ENCODE measurements at regions not wholly inside any gene's neighbourhood (a gene's known extent, or its start where the extent isn't known, plus 50 kb on each side); places are given as distances from the start of the nearest gene placed in this dataset.

GRCh38 chr17:30600060-30600829 lies 123.0 kb downstream of the GOSR1 start (continued):
- TF ChIP-seq, protein P1, sequence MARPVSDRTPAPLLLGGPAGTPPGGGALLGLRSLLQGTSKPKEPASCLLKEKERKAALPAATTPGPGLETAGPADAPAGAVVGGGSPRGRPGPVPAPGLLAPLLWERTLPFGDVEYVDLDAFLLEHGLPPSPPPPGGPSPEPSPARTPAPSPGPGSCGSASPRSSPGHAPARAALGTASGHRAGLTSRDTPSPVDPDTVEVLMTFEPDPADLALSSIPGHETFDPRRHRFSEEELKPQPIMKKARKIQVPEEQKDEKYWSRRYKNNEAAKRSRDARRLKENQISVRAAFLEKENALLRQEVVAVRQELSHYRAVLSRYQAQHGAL (CRISPR knock-in tag; IDR thresholded peaks at IDR 0.05; ENCODE audit: not compliant biosample characterization), result no peak
- TF ChIP-seq BRD4 (CRISPR knock-in tag; IDR thresholded peaks at IDR 0.05) (peak; percentile 65), CEBPB (IDR thresholded peaks at IDR 0.05; ENCODE audit: borderline replicate concordance, low read depth, low read length) (no peak), MXD1 (CRISPR knock-in tag; IDR thresholded peaks at IDR 0.05) (peak; percentile 22; the same call in 1 of the 2 replicates), IKZF4 (CRISPR knock-in tag; IDR thresholded peaks at IDR 0.05; ENCODE audit: borderline replicate concordance, low read depth, not compliant biosample characterization) (peak; percentile 63), THAP11 (CRISPR knock-in tag; IDR thresholded peaks at IDR 0.05) (peak; percentile 52), ZNF383 (CRISPR knock-in tag; IDR thresholded peaks at IDR 0.05; ENCODE audit: borderline replicate concordance) (0 out of 2 replicates have a peak, but pooled peaks have one; percentile 17), FOXA3 (CRISPR knock-in tag; IDR thresholded peaks at IDR 0.05) (no peak), TEF (CRISPR knock-in tag; IDR thresholded peaks at IDR 0.05) (no peak; the same call in 1 of the 2 replicates), SIX4 (CRISPR knock-in tag; IDR thresholded peaks at IDR 0.05) (no peak), KLF15 (CRISPR knock-in tag; IDR thresholded peaks at IDR 0.05; ENCODE audit: borderline replicate concordance) (peak; percentile 87), YY1 (IDR thresholded peaks at IDR 0.05; ENCODE audit: insufficient read depth, insufficient replicate concordance, low read depth, low read length) (peak; percentile 62), PLRG1 (conservative IDR thresholded peaks at IDR 0.05) (no peak), KDM1A (CRISPR knock-in tag; IDR thresholded peaks at IDR 0.05) (no peak), ZNF800 (CRISPR knock-in tag; IDR thresholded peaks at IDR 0.05) (no peak), CHCHD3 (CRISPR knock-in tag; IDR thresholded peaks at IDR 0.05) (no peak; the same call in 1 of the 2 replicates)
- TF ChIP-seq, protein P2, sequence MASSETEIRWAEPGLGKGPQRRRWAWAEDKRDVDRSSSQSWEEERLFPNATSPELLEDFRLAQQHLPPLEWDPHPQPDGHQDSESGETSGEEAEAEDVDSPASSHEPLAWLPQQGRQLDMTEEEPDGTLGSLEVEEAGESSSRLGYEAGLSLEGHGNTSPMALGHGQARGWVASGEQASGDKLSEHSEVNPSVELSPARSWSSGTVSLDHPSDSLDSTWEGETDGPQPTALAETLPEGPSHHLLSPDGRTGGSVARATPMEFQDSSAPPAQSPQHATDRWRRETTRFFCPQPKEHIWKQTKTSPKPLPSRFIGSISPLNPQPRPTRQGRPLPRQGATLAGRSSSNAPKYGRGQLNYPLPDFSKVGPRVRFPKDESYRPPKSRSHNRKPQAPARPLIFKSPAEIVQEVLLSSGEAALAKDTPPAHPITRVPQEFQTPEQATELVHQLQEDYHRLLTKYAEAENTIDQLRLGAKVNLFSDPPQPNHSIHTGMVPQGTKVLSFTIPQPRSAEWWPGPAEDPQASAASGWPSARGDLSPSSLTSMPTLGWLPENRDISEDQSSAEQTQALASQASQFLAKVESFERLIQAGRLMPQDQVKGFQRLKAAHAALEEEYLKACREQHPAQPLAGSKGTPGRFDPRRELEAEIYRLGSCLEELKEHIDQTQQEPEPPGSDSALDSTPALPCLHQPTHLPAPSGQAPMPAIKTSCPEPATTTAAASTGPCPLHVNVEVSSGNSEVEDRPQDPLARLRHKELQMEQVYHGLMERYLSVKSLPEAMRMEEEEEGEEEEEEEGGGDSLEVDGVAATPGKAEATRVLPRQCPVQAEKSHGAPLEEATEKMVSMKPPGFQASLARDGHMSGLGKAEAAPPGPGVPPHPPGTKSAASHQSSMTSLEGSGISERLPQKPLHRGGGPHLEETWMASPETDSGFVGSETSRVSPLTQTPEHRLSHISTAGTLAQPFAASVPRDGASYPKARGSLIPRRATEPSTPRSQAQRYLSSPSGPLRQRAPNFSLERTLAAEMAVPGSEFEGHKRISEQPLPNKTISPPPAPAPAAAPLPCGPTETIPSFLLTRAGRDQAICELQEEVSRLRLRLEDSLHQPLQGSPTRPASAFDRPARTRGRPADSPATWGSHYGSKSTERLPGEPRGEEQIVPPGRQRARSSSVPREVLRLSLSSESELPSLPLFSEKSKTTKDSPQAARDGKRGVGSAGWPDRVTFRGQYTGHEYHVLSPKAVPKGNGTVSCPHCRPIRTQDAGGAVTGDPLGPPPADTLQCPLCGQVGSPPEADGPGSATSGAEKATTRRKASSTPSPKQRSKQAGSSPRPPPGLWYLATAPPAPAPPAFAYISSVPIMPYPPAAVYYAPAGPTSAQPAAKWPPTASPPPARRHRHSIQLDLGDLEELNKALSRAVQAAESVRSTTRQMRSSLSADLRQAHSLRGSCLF (CRISPR knock-in tag; IDR thresholded peaks at IDR 0.05; ENCODE audit: borderline replicate concordance), result no peak
- TF ChIP-seq, protein P3, sequence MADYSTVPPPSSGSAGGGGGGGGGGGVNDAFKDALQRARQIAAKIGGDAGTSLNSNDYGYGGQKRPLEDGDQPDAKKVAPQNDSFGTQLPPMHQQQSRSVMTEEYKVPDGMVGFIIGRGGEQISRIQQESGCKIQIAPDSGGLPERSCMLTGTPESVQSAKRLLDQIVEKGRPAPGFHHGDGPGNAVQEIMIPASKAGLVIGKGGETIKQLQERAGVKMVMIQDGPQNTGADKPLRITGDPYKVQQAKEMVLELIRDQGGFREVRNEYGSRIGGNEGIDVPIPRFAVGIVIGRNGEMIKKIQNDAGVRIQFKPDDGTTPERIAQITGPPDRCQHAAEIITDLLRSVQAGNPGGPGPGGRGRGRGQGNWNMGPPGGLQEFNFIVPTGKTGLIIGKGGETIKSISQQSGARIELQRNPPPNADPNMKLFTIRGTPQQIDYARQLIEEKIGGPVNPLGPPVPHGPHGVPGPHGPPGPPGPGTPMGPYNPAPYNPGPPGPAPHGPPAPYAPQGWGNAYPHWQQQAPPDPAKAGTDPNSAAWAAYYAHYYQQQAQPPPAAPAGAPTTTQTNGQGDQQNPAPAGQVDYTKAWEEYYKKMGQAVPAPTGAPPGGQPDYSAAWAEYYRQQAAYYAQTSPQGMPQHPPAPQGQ (CRISPR knock-in tag; IDR thresholded peaks at IDR 0.05; ENCODE audit: borderline replicate concordance), result no peak
